GM12878 (cell line): ENCODE measurements at regions not wholly inside any gene's neighbourhood (a gene's known extent, or its start where the extent isn't known, plus 50 kb on each side); places are given as distances from the start of the nearest gene placed in this dataset.

Source experiments
- ATAC-seq: fragments of 200-7000 bp; cut with Tn5 transposase; 3 replicates; pipeline ENCODE4 v1.9.1; 2020; ENCODE audit warnings: mild to moderate bottlenecking, moderate library complexity
- BruUV-seq: library from RNA; stranded (reverse); fragments of 400-500 nt; replicated peaks from 2 replicates; lab custom pipeline; 2021; lab: Mats Ljungman, UMichigan
- CTCF ChIA-PET: fragments of 300-600 bp; sonication (Branson Sonifier 250); formaldehyde crosslinking; extraction: SDS; loops from one replicate; lab custom pipeline; 2021; ENCODE audit warnings: inconsistent platforms; lab: Yijun Ruan, JAX
- POLR2A ChIA-PET: fragments of 350-600 bp; formaldehyde crosslinking; extraction: SDS; loops from one replicate; lab custom pipeline; 2021; ENCODE audit warnings: inconsistent platforms; lab: Charles Lee
- RAD21 ChIA-PET: fragments of 300-600 bp; sonication (Branson Sonifier 250); formaldehyde crosslinking; loops from one replicate; lab custom pipeline; 2023; ENCODE audit warnings: antibody characterized with exemption; ENCODE audit not compliant: unreplicated experiment; lab: Charles Lee
- SMC1A ChIA-PET: fragments of 300-600 bp; sonication (Branson Sonifier 250); formaldehyde crosslinking; loops from one replicate; lab custom pipeline; 2023; ENCODE audit not compliant: unreplicated experiment, uncharacterized antibody; lab: Charles Lee
- DNase-seq: peaks from one replicate; pipeline ENCODE4 v3.0.0-alpha.2; 2011; ENCODE audit warnings: low read depth, low spot score
- FAIRE-seq: peaks from 3 replicates; lab custom pipeline; 2011; peaks lifted over from hg19 to GRCh38; lab: Jason Lieb, UNC
- H2AFZ ChIP-seq: 2 replicates; pipeline ENCODE4 v1.6.0; 2011; ENCODE audit warnings: low read depth, low read length, control low read depth; ENCODE audit not compliant: control insufficient read depth
- H3K27ac ChIP-seq: 2 replicates; pipeline ENCODE4 v1.5.1; 2011; ENCODE audit warnings: control low read depth; ENCODE audit not compliant: control insufficient read depth, insufficient read depth
- H3K27me3 ChIP-seq, 2 experiments: replicated peaks in 1 of 2; 2 replicates each; pipeline versions ENCODE4 v1.6.0 to v1.6.1; 2011; ENCODE audit warnings: low read length in 1 of 2; ENCODE audit not compliant: control insufficient read depth in 2 of 2, insufficient read depth in 2 of 2
- H3K36me3 ChIP-seq, 2 experiments: 2 replicates each; pipeline ENCODE4 v1.5.1; 2011; ENCODE audit warnings: low read length in 1 of 2; ENCODE audit not compliant: control insufficient read depth in 2 of 2, insufficient read depth in 2 of 2
- H3K4me1 ChIP-seq: 2 replicates; pipeline ENCODE4 v1.6.1; 2011; ENCODE audit warnings: mild to moderate bottlenecking, low read length, moderate library complexity, mixed read lengths; ENCODE audit not compliant: control insufficient read depth, insufficient read depth
- H3K4me2 ChIP-seq: 2 replicates; pipeline ENCODE4 v1.6.0; 2011; ENCODE audit warnings: control low read depth; ENCODE audit not compliant: control insufficient read depth, insufficient read depth
- H3K4me3 ChIP-seq: fragments of 200-600 bp; sonication (generic); 2 replicates; pipeline ENCODE4 v1.5.1; 2016
- H3K79me2 ChIP-seq: 2 replicates; pipeline ENCODE4 v1.6.0; 2011; ENCODE audit warnings: low read length; ENCODE audit not compliant: control insufficient read depth, insufficient read depth
- H3K9ac ChIP-seq: 2 replicates; pipeline ENCODE4 v1.8.0; 2011; ENCODE audit warnings: low read length, control low read depth, mixed read lengths; ENCODE audit not compliant: control insufficient read depth, insufficient read depth
- H3K9me3 ChIP-seq: replicated peaks from 3 replicates; pipeline ENCODE4 v1.5.1; 2011; ENCODE audit warnings: mild to moderate bottlenecking, low read length; ENCODE audit not compliant: control insufficient read depth, insufficient read depth
- H4K20me1 ChIP-seq: 2 replicates; pipeline ENCODE4 v1.6.0; 2011; ENCODE audit not compliant: control insufficient read depth, insufficient read depth
- ATF7 ChIP-seq: fragments of 450-650 bp; IDR thresholded peaks from 2 replicates; pipeline ENCODE4 v1.6.1; 2016; ENCODE audit warnings: low read depth, mild to moderate bottlenecking
- EGR1 ChIP-seq, 2 experiments: IDR thresholded peaks; 1 replicate in 1 of 2; 2 replicates in 1 of 2; pipeline ENCODE4 v1.6.1; 2011 to 2012; ENCODE audit warnings: low read depth in 2 of 2, low read length in 2 of 2, borderline replicate concordance in 1 of 2, mild to moderate bottlenecking in 1 of 2, moderate library complexity in 1 of 2
- IRF4 ChIP-seq: IDR thresholded peaks from 2 replicates; pipeline ENCODE4 v1.6.1; 2011; ENCODE audit warnings: low read depth, low read length
- NFXL1 ChIP-seq: fragments of 450-650 bp; IDR thresholded peaks from 2 replicates; pipeline ENCODE4 v1.6.1; 2017; ENCODE audit warnings: antibody characterized with exemption, mild to moderate bottlenecking, borderline replicate concordance
- RFX5 ChIP-seq: IDR thresholded peaks from 2 replicates; pipeline ENCODE4 v1.6.1; 2011; ENCODE audit warnings: low read depth, low read length, improper control_type of control experiment
- SMAD5 ChIP-seq: IDR thresholded peaks from 2 replicates; pipeline ENCODE4 v1.6.1; 2016; ENCODE audit warnings: antibody characterized with exemption, low read depth
- SREBF1 ChIP-seq: IDR thresholded peaks from 2 replicates; pipeline ENCODE4 v1.6.1; 2012; ENCODE audit warnings: mild to moderate bottlenecking, low read length
- STAT1 ChIP-seq: fragments of 450-650 bp; conservative IDR thresholded peaks from 2 replicates; pipeline ENCODE4 v1.6.1; 2014; ENCODE audit warnings: antibody characterized with exemption, mild to moderate bottlenecking
- in situ Hi-C: fragments of 300-500 bp; cut with MboI; formaldehyde crosslinking; loops from 9 replicates; pipeline ENCODE4 v1.14.3; 2018; ENCODE audit warnings: mixed read lengths
- intact Hi-C: fragments of 100-400 bp; cut with micrococcal nuclease; formaldehyde crosslinking; loops from one replicate; pipeline ENCODE4 v1.14.2; 2022; ENCODE audit not compliant: unreplicated experiment
- TF ChIP-seq, protein P1 (sequence below): fragments of 450-650 bp; formaldehyde crosslinking; IDR thresholded peaks from 2 replicates; pipeline ENCODE4 v1.4.0; 2020; ENCODE audit warnings: mild to moderate bottlenecking, moderate library complexity

GRCh38 chr6:40319124-40319523 is 268.0 kb downstream of the LRFN2 start:
- TF ChIP-seq RFX5: no peak
- TF ChIP-seq NFXL1: no peak
- TF ChIP-seq, protein P1, sequence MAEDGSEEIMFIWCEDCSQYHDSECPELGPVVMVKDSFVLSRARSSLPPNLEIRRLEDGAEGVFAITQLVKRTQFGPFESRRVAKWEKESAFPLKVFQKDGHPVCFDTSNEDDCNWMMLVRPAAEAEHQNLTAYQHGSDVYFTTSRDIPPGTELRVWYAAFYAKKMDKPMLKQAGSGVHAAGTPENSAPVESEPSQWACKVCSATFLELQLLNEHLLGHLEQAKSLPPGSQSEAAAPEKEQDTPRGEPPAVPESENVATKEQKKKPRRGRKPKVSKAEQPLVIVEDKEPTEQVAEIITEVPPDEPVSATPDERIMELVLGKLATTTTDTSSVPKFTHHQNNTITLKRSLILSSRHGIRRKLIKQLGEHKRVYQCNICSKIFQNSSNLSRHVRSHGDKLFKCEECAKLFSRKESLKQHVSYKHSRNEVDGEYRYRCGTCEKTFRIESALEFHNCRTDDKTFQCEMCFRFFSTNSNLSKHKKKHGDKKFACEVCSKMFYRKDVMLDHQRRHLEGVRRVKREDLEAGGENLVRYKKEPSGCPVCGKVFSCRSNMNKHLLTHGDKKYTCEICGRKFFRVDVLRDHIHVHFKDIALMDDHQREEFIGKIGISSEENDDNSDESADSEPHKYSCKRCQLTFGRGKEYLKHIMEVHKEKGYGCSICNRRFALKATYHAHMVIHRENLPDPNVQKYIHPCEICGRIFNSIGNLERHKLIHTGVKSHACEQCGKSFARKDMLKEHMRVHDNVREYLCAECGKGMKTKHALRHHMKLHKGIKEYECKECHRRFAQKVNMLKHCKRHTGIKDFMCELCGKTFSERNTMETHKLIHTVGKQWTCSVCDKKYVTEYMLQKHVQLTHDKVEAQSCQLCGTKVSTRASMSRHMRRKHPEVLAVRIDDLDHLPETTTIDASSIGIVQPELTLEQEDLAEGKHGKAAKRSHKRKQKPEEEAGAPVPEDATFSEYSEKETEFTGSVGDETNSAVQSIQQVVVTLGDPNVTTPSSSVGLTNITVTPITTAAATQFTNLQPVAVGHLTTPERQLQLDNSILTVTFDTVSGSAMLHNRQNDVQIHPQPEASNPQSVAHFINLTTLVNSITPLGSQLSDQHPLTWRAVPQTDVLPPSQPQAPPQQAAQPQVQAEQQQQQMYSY (CRISPR knock-in tag): no peak
- TF ChIP-seq SMAD5: no peak
- no peak for TF ChIP-seq IRF4
- no peak for TF ChIP-seq SREBF1
- no peak for TF ChIP-seq STAT1
- 0 out of 2 replicates have a peak, but pooled peaks have one; percentile 21 for TF ChIP-seq ATF7
- TF ChIP-seq EGR1 (IDR thresholded peaks at IDR 0.05; ENCODE audit: borderline replicate concordance in 1 of 2, low read depth in 2 of 2, low read length in 2 of 2): no peak
- FAIRE-seq (no peak), ATAC-seq (no peak), DNase-seq (no peak)
- Histone ChIP-seq H4K20me1 (no peaks in the 10 kb centered on the region), H3K27ac (no peak overlapping the region), H3K4me2 (no peak overlapping the region), H3K9ac (no peak overlapping the region), H3K36me3 (no peaks in the 10 kb centered on the region), H3K27me3 (no peaks in the 10 kb centered on the region), H2AFZ (no peak overlapping the region), H3K9me3 (no peaks in the 10 kb centered on the region), H3K79me2 (no peaks in the 10 kb centered on the region), H3K4me3 (no peak overlapping the region), H3K4me1 (no peaks in the 10 kb centered on the region)
- BruUV-seq: no TSS peak
- CTCF ChIA-PET: no interaction called here
- POLR2A ChIA-PET: no interaction called here
- SMC1A ChIA-PET: no interaction called here
- in situ Hi-C loops (no loop called here), intact Hi-C loops (no loop called here)
- RAD21 ChIA-PET: no interaction called here
